M059J (cell line): ENCODE measurements at regions not wholly inside any gene's neighbourhood (a gene's known extent, or its start where the extent isn't known, plus 50 kb on each side); places are given as distances from the start of the nearest gene placed in this dataset.

ENCODE experiments used
- DNase-seq: peaks from one replicate; pipeline ENCODE4 v3.0.0-alpha.2; 2012; ENCODE audit warnings: low read depth

- DNase-seq = peak; percentile 20
Measured at GRCh38 chr1:116232989-116233514, 121.9 kb downstream of the MAB21L3 start.

DNA sequence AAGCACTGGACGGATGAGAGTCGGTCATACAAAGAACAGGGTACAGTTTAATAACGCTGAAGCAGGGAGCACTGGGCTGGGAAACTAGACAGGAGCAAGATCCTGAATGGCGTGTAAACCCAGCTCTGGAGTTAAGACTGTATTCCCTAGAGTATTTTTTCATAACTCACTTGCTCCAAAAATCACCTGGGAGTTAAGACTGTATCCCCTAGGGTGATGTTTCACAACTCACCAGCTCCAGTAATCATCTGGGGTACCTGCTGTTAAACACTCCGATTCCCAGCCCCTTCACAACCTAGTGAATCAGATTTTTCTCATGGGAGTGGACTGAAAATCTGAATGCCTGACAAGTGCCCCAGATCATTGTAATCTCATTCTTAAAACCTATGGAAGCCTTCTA lies 123.2 kb downstream of the MAB21L3 start:
- no peak for DNase-seq

- DNase-seq = no peak
Measured at GRCh38 chr1:116239916-116240315, 128.7 kb downstream of the MAB21L3 start.

GRCh38 chr1:116242741-116243140 lies 130.3 kb upstream of the ATP1A1 start:
- no peak for DNase-seq

- no peak for DNase-seq
Measured at GRCh38 chr1:116243333-116244054, 129.6 kb upstream of the ATP1A1 start.

DNA sequence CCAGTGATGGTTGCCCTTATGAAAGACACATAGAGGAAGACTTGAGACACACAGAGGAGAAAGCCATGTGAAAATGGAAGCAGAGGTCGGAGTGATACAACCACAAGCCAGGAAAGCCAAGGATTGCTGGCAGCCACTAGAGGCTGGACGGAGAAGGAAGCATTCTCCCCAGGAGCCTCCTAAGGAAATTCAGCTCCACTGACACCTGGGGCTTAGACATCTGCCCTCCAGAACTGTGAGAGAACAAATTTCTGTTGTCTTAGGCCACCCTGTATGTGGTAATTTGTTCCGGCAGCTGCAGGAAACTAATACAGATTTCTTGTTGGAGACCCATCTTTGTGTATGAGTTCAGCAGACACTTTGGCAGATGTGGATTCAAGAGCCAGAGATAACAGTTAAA lies 126.9 kb upstream of the ATP1A1 start:
- no peak for DNase-seq

- no peak for DNase-seq
Measured at GRCh38 chr1:116252271-116252670, 120.8 kb upstream of the ATP1A1 start.

GRCh38 chr1:116252785-116253184 lies 120.3 kb upstream of the ATP1A1 start:
- DNase-seq = no peak

- DNase-seq = no peak
Measured at GRCh38 chr1:116253566-116254382, 119.3 kb upstream of the ATP1A1 start.

DNA sequence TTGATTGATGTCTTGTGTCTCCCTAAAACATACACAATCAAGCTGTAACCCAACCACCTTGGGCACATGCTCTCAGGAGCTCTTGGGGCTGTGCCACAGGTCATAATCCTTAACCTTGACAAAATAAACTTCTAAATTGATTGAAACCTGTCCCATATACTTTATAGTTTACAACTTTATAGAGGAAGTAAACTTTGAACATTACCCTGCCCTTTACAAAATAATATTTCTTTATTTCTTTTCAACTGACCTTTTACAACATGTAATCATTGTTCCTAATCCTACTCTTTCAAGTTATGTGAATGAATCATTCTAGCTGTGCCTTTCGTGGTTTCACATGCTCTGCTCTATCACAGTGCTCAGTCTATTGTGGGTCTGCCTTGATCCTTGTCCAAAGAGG lies 118.3 kb upstream of the ATP1A1 start:
- peak; percentile 20 for DNase-seq

DNA sequence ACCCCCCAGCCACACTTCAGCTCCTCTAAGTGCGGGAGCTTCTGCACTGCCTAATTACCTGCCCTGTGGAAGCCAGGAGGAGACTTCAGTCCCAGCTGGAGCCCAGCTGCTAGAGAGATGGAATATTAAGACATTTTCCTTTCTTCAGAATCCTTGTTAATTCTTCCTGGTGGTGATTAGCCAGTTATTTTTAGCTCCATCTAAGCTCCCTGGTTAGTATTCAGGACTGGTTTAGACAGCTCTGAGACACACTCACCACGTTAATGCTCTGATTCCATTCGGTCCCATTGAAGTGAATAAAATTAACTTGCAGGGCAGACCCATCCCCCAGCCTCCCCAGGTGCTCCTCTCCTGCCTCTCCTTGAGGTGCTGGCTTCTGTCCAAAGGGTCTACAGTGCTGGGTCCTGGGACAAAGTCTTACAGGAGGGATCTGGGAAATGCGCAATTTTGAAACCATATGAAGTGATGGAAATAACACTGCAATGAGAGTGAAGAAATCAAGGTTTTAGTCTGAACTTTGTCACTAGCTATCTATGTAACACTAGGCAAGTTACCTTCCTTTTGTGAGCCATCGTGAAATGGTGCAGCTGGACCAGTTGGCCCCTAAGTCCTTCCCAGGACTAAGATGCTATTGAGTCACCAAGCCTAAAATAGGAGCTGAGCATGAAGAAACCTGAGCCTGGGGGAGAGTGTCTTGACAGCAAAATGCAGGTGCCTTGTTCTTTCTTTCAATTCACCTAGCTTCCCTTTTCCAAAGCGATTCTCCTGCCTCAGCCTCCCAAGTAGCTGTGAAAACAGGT lies 117.4 kb upstream of the ATP1A1 start:
- DNase-seq = no peak

GRCh38 chr1:116256286-116256649 lies 116.8 kb upstream of the ATP1A1 start:
- DNase-seq = peak; percentile 5

DNA sequence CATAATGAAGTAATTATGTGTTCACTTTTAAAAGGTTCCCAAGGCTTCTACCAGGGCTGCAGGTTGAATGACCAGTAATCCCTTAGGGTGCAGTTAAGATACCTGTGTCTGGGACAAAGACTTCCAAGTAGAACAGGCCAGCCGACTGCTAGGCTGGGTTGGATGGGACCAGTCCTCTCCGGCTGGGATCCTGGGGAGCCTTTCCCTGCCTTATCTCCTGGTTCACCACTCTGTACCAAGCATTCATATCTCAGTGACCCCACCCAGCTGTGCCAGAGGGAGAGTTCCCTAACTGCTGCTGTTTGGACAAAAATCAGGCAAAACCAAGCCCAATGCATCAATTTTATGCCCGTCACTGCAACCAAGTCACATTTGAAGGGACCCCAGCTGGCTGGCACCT lies 116.2 kb upstream of the ATP1A1 start:
- no peak for DNase-seq

DNA sequence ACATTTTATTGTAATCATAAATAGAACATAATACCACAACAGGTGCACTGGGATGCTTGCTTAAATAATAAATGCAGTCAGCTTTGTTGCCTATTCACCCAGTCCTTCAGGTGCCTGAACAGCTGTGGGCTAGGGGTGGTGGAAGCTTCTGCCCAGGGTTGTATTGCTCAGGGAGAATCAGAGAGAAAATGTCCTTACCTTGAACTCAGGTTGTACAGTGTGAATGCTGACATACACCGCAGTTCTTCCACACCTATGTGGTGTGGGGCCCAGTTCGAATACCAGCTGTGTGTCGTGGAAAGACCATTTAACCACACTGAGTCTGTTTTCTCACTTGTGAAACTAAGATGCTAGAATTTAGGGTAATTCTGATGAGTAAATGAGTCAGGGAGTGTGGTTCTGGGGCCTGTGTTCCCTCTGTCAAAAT lies 115.7 kb upstream of the ATP1A1 start:
- no peak for DNase-seq

- DNase-seq = no peak
Measured at GRCh38 chr1:116257836-116258235, 115.2 kb upstream of the ATP1A1 start.

DNA sequence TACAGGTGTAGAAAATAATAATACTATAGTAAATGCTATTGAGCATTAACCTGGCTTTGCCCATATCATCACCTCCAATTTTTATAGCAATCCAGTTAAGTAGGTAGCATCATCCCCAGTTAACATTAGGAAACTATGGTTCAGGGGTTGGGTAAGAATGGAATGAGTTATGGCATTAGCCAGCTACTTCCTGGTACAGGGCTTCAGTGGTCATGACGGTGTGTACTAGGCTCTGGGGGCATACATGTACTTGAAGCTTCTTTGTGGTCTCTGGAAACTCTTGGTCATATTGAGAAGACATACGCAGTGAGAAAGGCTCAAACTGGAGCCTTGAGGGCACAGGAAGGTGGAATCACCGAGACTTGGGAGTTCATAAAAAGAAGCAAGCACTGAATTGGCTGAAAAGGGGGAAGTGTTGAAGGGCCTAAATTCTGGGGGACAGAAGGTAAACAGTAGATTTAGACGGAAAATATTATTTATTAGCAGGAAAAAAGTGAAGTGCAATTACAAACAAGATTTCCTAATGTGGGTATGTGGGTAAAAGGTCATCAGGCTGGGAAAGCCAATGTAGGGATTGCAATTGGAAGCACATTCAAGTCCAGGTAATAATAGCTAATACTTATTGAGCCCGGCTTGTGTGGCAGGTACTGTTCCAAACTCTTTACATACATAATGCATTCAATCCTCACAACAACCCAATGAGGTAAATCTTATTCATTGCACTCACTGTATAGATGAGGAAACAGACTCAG lies 114.2 kb upstream of the ATP1A1 start:
- DNase-seq = no peak

DNA sequence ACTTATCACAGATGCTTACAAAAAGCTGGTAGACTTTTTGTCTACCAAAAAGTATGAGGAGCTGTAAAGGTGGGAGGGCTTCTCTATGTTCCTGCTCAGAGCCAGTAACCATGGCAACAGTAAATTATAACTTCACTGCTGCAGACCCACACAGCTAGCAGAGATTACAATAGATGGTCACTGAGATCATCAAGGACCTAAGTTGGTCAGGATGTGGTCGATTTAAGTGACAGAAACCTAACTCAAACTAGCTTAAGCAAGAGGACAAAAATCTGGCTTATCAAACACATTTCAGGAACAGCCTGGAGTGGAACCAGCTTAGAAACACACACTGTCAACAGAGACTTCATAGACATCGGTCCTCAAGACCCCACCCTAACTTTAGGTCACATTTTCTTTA lies 113.4 kb upstream of the ATP1A1 start:
- DNase-seq = peak; percentile 21

- no peak for DNase-seq
Measured at GRCh38 chr1:116260115-116260514, 112.9 kb upstream of the ATP1A1 start.

GRCh38 chr1:116260621-116261020 lies 112.4 kb upstream of the ATP1A1 start:
- no peak for DNase-seq

GRCh38 chr1:116261227-116261626 lies 111.8 kb upstream of the ATP1A1 start:
- DNase-seq = peak; percentile 2

DNA sequence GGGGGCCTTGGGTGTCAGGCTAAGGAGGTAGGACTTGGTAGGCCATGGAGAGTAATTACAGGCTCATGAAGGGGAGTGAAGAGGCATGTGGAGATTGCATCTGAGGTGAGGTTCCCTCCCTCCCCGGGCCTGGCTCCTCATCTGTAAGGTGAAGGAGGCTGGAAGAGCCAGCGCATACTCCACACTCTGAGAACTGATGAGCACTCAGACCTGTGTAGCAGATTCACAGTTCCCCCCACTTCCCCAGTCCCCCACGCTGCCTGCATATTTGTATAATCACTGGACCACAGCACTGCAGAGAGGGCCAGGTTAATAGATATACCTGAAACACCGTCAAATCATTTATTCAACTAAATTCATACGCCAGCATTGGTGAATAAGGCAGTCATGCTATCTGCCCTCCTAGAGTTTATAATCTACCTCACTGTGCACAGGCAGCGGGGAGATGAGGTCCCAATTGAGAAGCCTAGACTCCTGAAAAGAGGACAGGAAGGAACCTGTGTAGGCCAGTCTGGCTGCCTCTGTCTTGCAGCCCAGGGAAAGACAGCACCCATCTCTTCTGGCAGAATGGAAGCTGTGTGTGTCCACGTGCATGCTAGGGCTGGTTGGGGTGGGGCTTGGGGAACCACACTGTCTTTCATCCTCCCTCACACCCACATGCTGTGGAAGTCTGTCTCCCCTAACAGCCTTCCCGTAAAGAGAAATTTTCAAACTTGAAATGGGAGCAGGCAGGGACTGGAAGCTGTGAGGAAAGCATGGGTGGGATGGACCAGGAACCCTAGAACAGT lies 110.6 kb upstream of the ATP1A1 start:
- no peak for DNase-seq
